ENCODE measurements at regions not wholly inside any gene's neighbourhood (a gene's known extent, or its start where the extent isn't known, plus 50 kb on each side); places are given as distances from the start of the nearest gene placed in this dataset.

DNA sequence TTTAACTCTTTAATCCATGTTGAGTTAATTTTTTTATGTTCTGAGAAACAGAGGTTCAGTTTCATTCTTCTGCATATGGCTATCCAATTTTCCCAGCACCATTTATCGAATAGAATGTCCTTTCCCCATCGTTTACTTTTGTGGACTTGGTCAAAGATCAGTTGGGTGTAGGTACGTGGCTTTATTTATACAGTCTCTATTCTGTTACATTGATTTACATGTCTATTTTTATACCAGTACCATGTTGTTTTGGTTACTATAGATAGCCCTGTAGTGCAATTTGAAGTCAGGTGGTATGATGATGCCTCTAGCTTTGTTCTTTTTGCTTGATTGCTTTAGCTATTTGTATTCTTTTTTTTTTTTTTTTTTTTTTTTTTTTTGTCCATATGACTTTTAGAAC, 462.0 kb downstream of the HTR1A start (continued):
- TF ChIP-seq, protein P1, sequence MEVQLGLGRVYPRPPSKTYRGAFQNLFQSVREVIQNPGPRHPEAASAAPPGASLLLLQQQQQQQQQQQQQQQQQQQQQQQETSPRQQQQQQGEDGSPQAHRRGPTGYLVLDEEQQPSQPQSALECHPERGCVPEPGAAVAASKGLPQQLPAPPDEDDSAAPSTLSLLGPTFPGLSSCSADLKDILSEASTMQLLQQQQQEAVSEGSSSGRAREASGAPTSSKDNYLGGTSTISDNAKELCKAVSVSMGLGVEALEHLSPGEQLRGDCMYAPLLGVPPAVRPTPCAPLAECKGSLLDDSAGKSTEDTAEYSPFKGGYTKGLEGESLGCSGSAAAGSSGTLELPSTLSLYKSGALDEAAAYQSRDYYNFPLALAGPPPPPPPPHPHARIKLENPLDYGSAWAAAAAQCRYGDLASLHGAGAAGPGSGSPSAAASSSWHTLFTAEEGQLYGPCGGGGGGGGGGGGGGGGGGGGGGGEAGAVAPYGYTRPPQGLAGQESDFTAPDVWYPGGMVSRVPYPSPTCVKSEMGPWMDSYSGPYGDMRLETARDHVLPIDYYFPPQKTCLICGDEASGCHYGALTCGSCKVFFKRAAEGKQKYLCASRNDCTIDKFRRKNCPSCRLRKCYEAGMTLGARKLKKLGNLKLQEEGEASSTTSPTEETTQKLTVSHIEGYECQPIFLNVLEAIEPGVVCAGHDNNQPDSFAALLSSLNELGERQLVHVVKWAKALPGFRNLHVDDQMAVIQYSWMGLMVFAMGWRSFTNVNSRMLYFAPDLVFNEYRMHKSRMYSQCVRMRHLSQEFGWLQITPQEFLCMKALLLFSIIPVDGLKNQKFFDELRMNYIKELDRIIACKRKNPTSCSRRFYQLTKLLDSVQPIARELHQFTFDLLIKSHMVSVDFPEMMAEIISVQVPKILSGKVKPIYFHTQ (CRISPR knock-in tag; IDR thresholded peaks at IDR 0.05): no peak
- TF ChIP-seq FOXK1 (CRISPR knock-in tag; IDR thresholded peaks at IDR 0.05): no peak

DNA sequence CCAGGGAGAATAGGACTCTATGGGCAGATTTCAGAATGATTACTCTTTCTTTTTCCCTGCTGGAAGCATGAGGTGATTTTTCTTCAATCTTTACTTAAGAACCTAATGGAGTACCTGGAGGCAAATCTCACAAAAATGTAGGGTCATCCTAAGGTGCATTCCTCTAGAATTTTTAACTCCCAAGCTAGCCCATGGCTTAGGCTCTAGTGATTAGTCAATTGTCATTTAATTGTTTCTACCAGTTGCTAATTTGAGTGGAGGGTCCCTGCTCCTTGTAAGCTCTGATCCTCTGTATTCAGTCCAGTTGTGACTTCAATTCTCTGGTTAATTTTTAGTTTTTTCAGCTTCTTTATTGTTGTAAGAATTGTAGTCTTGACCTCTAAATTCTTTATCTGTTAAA, 467.0 kb downstream of the HTR1A start:
- no peak for DNase-seq (ENCODE audit: low spot score)
- ChIA-PET POLR2A (no interaction called here), CTCF (no interaction called here)
- Mint-ChIP-seq H3K27me3 (ENCODE audit: low read depth) (no peaks in the 10 kb centered on the region), H3K36me3 (no peaks in the 10 kb centered on the region), H3K4me3 (no peak overlapping the region), H3K9me3 (0 out of 2 replicates have a peak, but pooled peaks cover 1% of the 10 kb centered on the region), H3K27ac (no peak overlapping the region), H3K4me1 (peaks cover 7% of the 10 kb centered on the region)
- peak; percentile 86 for ATAC-seq
- TF ChIP-seq TEAD1 (CRISPR knock-in tag; IDR thresholded peaks at IDR 0.05): no peak
- TF ChIP-seq JAZF1 (CRISPR knock-in tag; IDR thresholded peaks at IDR 0.05): no peak
- no peak for TF ChIP-seq NR1H2 (CRISPR knock-in tag; IDR thresholded peaks at IDR 0.05)
- no peak for TF ChIP-seq SMAD3 (CRISPR knock-in tag; IDR thresholded peaks at IDR 0.05; ENCODE audit: borderline replicate concordance)
- TF ChIP-seq FOXP1 (CRISPR knock-in tag; IDR thresholded peaks at IDR 0.05; ENCODE audit: borderline replicate concordance): no peak

DNA sequence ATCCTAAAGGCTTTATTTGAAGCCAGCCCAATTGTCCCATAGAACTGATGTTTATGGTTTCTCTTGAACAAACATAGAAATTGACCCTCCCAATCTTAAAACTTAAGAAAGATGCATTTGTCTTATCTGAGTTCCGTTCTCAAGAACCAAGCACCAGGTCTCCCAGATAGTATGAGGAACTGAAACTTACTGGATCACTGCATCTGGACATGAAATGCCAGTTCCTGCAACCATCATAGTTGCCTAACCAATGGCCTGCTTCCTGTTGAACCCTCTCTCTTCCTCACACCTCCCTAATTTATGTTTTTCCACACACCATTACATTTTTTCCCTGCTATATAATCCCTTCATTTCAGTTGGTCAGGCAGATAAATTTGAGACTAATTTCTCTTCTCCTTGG, 478.9 kb downstream of the HTR1A start:
- ATAC-seq (no peak), DNase-seq (ENCODE audit: low spot score) (no peak)
- TF ChIP-seq, protein P2, sequence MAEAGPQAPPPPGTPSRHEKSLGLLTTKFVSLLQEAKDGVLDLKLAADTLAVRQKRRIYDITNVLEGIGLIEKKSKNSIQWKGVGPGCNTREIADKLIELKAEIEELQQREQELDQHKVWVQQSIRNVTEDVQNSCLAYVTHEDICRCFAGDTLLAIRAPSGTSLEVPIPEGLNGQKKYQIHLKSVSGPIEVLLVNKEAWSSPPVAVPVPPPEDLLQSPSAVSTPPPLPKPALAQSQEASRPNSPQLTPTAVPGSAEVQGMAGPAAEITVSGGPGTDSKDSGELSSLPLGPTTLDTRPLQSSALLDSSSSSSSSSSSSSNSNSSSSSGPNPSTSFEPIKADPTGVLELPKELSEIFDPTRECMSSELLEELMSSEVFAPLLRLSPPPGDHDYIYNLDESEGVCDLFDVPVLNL (CRISPR knock-in tag; IDR thresholded peaks at IDR 0.05; ENCODE audit: borderline replicate concordance, low read depth): no peak
- no peak for TF ChIP-seq FOXK1 (CRISPR knock-in tag; IDR thresholded peaks at IDR 0.05)
- TF ChIP-seq, protein P3, sequence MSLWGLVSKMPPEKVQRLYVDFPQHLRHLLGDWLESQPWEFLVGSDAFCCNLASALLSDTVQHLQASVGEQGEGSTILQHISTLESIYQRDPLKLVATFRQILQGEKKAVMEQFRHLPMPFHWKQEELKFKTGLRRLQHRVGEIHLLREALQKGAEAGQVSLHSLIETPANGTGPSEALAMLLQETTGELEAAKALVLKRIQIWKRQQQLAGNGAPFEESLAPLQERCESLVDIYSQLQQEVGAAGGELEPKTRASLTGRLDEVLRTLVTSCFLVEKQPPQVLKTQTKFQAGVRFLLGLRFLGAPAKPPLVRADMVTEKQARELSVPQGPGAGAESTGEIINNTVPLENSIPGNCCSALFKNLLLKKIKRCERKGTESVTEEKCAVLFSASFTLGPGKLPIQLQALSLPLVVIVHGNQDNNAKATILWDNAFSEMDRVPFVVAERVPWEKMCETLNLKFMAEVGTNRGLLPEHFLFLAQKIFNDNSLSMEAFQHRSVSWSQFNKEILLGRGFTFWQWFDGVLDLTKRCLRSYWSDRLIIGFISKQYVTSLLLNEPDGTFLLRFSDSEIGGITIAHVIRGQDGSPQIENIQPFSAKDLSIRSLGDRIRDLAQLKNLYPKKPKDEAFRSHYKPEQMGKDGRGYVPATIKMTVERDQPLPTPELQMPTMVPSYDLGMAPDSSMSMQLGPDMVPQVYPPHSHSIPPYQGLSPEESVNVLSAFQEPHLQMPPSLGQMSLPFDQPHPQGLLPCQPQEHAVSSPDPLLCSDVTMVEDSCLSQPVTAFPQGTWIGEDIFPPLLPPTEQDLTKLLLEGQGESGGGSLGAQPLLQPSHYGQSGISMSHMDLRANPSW (CRISPR knock-in tag; conservative IDR thresholded peaks at IDR 0.05; ENCODE audit: low read depth): no peak
- TF ChIP-seq, protein P4, sequence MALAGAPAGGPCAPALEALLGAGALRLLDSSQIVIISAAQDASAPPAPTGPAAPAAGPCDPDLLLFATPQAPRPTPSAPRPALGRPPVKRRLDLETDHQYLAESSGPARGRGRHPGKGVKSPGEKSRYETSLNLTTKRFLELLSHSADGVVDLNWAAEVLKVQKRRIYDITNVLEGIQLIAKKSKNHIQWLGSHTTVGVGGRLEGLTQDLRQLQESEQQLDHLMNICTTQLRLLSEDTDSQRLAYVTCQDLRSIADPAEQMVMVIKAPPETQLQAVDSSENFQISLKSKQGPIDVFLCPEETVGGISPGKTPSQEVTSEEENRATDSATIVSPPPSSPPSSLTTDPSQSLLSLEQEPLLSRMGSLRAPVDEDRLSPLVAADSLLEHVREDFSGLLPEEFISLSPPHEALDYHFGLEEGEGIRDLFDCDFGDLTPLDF (CRISPR knock-in tag; IDR thresholded peaks at IDR 0.05): no peak
- TF ChIP-seq ZNF219 (CRISPR knock-in tag; IDR thresholded peaks at IDR 0.05; ENCODE audit: borderline replicate concordance): no peak
- no peak for TF ChIP-seq TCF7 (CRISPR knock-in tag; IDR thresholded peaks at IDR 0.05; ENCODE audit: low read depth)
- no peak for TF ChIP-seq RORB (CRISPR knock-in tag; IDR thresholded peaks at IDR 0.05)
- no peak for TF ChIP-seq JAZF1 (CRISPR knock-in tag; IDR thresholded peaks at IDR 0.05)
- no peak for TF ChIP-seq ZNF396 (CRISPR knock-in tag; IDR thresholded peaks at IDR 0.05; ENCODE audit: borderline replicate concordance)
- no peak for TF ChIP-seq MYBL2 (CRISPR knock-in tag; IDR thresholded peaks at IDR 0.05)
- TF ChIP-seq, protein P5, sequence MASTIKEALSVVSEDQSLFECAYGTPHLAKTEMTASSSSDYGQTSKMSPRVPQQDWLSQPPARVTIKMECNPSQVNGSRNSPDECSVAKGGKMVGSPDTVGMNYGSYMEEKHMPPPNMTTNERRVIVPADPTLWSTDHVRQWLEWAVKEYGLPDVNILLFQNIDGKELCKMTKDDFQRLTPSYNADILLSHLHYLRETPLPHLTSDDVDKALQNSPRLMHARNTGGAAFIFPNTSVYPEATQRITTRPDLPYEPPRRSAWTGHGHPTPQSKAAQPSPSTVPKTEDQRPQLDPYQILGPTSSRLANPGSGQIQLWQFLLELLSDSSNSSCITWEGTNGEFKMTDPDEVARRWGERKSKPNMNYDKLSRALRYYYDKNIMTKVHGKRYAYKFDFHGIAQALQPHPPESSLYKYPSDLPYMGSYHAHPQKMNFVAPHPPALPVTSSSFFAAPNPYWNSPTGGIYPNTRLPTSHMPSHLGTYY (CRISPR knock-in tag; IDR thresholded peaks at IDR 0.05): no peak
- no peak for TF ChIP-seq NR1H2 (CRISPR knock-in tag; IDR thresholded peaks at IDR 0.05)
- no peak for TF ChIP-seq EMX1 (CRISPR knock-in tag; IDR thresholded peaks at IDR 0.05)
- TF ChIP-seq, protein P6, sequence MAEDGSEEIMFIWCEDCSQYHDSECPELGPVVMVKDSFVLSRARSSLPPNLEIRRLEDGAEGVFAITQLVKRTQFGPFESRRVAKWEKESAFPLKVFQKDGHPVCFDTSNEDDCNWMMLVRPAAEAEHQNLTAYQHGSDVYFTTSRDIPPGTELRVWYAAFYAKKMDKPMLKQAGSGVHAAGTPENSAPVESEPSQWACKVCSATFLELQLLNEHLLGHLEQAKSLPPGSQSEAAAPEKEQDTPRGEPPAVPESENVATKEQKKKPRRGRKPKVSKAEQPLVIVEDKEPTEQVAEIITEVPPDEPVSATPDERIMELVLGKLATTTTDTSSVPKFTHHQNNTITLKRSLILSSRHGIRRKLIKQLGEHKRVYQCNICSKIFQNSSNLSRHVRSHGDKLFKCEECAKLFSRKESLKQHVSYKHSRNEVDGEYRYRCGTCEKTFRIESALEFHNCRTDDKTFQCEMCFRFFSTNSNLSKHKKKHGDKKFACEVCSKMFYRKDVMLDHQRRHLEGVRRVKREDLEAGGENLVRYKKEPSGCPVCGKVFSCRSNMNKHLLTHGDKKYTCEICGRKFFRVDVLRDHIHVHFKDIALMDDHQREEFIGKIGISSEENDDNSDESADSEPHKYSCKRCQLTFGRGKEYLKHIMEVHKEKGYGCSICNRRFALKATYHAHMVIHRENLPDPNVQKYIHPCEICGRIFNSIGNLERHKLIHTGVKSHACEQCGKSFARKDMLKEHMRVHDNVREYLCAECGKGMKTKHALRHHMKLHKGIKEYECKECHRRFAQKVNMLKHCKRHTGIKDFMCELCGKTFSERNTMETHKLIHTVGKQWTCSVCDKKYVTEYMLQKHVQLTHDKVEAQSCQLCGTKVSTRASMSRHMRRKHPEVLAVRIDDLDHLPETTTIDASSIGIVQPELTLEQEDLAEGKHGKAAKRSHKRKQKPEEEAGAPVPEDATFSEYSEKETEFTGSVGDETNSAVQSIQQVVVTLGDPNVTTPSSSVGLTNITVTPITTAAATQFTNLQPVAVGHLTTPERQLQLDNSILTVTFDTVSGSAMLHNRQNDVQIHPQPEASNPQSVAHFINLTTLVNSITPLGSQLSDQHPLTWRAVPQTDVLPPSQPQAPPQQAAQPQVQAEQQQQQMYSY (CRISPR knock-in tag; IDR thresholded peaks at IDR 0.05): no peak
- TF ChIP-seq SOX15 (CRISPR knock-in tag; IDR thresholded peaks at IDR 0.05): no peak
- TF ChIP-seq CREB1 (CRISPR knock-in tag; IDR thresholded peaks at IDR 0.05): no peak
- TF ChIP-seq SMAD4 (CRISPR knock-in tag; IDR thresholded peaks at IDR 0.05): no peak
- no peak for TF ChIP-seq FOXJ3 (CRISPR knock-in tag; IDR thresholded peaks at IDR 0.05; ENCODE audit: borderline replicate concordance)
- CTCF ChIA-PET: no interaction called here
- H3K27me3 Mint-ChIP-seq (ENCODE audit: low read depth): no peaks in the 10 kb centered on the region
- H3K27ac Mint-ChIP-seq: no peak overlapping the region
- H3K9me3 Mint-ChIP-seq: peaks cover 22% of the 10 kb centered on the region
- POLR2A ChIA-PET: no interaction called here
- peaks cover 3% of the 10 kb centered on the region; the same call in 1 of the 2 replicates for H3K36me3 Mint-ChIP-seq
- no peaks in the 10 kb centered on the region for H3K4me1 Mint-ChIP-seq
- no peak overlapping the region for H3K4me3 Mint-ChIP-seq
